AG20443 (cell line): ENCODE measurements at regions not wholly inside any gene's neighbourhood (a gene's known extent, or its start where the extent isn't known, plus 50 kb on each side); places are given as distances from the start of the nearest gene placed in this dataset.
"Not testable (repeated sequence)": the region's sequence is repeated elsewhere in the genome, so short reads cannot be mapped to it uniquely, and the experiment has no call there.

Experiments used
- DNase-seq: peaks from one replicate; pipeline ENCODE4 v3.0.0; 2012; ENCODE audit warnings: low spot score, mixed read lengths

- DNase-seq: no peak
These were observed 738.4 kb downstream of the PLOD2 start for GRCh38 chr3:145422556-145422955.

GRCh38 chr3:145427355-145427754, 733.6 kb downstream of the PLOD2 start:
- DNase-seq: no peak

- DNase-seq: no peak
These were observed 731.4 kb downstream of the PLOD2 start for GRCh38 chr3:145429546-145429945.

- DNase-seq: no peak
These were observed 712.5 kb downstream of the PLOD2 start for GRCh38 chr3:145448436-145448835.

- no peak for DNase-seq
These were observed 710.8 kb downstream of the PLOD2 start for GRCh38 chr3:145450018-145450682.

- DNase-seq: no peak
These were observed 703.0 kb downstream of the PLOD2 start for GRCh38 chr3:145457825-145458552.

GRCh38 chr3:145459681-145460080, 701.3 kb downstream of the PLOD2 start:
- DNase-seq: not testable (repeated sequence)

GRCh38 chr3:145471976-145472375, 689.0 kb downstream of the PLOD2 start:
- no peak for DNase-seq

- DNase-seq: not testable (repeated sequence)
These were observed 678.2 kb downstream of the PLOD2 start for GRCh38 chr3:145482735-145483134.

GRCh38 chr3:145483992-145484391, 677.0 kb downstream of the PLOD2 start:
- DNase-seq: no peak

- no peak for DNase-seq
These were observed 672.0 kb downstream of the PLOD2 start for GRCh38 chr3:145489011-145489410.

- DNase-seq: no peak
These were observed 670.6 kb downstream of the PLOD2 start for GRCh38 chr3:145490088-145491048.

- no peak for DNase-seq
These were observed 668.5 kb downstream of the PLOD2 start for GRCh38 chr3:145492456-145492855.

- not testable (repeated sequence) for DNase-seq
These were observed 643.6 kb downstream of the PLOD2 start for GRCh38 chr3:145517416-145517815.

- no peak for DNase-seq
These were observed 642.3 kb downstream of the PLOD2 start for GRCh38 chr3:145518639-145519038.

- no peak for DNase-seq
These were observed 641.5 kb downstream of the PLOD2 start for GRCh38 chr3:145519398-145520047.

GRCh38 chr3:145522179-145522578, 638.8 kb downstream of the PLOD2 start:
- DNase-seq: no peak

- no peak for DNase-seq
These were observed 637.9 kb downstream of the PLOD2 start for GRCh38 chr3:145522893-145523651.

GRCh38 chr3:145531548-145531947, 629.4 kb downstream of the PLOD2 start:
- no peak for DNase-seq

GRCh38 chr3:145533696-145534095, 627.3 kb downstream of the PLOD2 start:
- DNase-seq: no peak

- no peak for DNase-seq
These were observed 624.5 kb downstream of the PLOD2 start for GRCh38 chr3:145536461-145536860.
